ENCODE measurements at regions not wholly inside any gene's neighbourhood (a gene's known extent, or its start where the extent isn't known, plus 50 kb on each side); places are given as distances from the start of the nearest gene placed in this dataset.
A peak's percentile ranks its signal among the peaks of the same experiment; 100 is the strongest.

DNA sequence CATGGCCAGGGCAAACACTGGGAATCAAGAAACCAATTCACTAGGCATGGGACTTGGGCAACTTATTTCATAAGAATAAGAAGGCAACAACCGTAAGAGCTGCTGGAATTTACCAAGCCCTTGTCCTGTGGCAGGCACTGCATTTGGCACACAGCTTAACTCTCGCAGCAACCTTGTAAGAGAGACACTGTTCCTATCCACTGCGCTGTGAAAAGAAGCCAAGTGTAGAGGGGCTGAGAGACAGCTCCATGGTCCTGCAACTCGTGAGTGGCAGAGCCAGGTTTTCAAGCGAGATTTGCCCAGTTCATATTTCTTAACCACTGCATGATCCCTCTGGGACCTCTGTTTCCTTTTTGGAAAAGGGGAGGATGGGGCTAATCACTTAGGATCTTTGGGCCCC lies 129.3 kb upstream of the STC2 start:
- DNase-seq = no peak

GRCh38 chr5:173456751-173457171 lies 128.5 kb upstream of the STC2 start:
- no peak for DNase-seq

DNA sequence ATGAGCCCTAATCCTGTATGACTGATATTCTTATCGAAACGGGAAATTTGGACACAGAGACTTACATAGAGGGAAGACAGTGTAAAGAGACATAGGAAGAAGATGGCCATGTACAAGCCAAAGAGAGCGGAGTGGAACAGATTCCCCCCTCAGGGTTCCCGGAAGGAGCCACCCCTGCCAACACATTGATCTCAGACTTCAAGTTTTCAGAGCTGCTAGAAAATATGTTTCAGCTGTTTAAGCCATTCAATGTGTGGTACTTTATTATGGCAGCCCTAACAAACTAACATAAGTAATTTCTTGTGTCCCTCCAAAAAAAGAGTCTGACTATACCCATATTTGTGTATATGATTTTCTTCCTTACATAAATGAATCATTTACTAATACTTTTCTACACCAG lies 128.0 kb upstream of the STC2 start:
- no peak for DNase-seq

DNA sequence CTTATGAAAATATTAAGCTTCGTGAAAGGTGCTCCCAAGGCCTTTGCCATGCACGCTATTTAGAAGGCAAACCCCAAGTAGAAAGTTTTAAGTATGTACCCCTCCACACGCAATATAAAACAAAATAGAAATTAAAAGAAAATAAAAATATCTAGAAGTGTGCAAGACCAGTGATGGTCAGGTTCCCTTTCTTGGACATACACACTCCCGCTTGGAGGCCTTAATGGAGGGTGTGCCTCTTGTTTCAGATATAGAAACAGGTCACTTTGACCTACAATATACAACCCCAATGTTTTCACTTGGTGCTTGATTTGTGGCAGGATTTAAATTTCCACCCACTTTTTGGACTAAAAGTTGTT lies 127.4 kb upstream of the STC2 start:
- no peak for DNase-seq

GRCh38 chr5:173454736-173455598 lies 126.8 kb upstream of the STC2 start:
- DNase-seq = no peak

GRCh38 chr5:173454361-173454735 lies 126.1 kb upstream of the STC2 start:
- DNase-seq = no peak

DNA sequence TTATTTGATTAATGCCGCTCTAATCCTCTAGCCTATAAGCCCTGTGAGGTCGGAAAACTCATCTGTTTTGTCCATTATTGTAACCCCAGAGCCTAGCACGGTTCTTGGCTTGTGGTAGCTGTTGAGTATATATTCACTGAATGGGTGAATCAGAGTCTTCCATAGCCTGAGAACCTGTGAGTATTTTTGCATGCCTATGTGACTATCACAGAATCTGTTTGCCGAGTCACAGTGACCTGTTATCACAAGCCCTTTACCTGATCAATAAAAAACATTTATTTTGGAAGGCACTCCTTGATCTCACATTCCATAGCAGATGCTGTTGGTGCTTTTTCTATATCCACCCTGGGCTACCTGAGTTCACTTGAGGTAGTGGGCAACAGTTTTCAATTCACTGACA lies 125.0 kb upstream of the STC2 start:
- no peak for DNase-seq

DNA sequence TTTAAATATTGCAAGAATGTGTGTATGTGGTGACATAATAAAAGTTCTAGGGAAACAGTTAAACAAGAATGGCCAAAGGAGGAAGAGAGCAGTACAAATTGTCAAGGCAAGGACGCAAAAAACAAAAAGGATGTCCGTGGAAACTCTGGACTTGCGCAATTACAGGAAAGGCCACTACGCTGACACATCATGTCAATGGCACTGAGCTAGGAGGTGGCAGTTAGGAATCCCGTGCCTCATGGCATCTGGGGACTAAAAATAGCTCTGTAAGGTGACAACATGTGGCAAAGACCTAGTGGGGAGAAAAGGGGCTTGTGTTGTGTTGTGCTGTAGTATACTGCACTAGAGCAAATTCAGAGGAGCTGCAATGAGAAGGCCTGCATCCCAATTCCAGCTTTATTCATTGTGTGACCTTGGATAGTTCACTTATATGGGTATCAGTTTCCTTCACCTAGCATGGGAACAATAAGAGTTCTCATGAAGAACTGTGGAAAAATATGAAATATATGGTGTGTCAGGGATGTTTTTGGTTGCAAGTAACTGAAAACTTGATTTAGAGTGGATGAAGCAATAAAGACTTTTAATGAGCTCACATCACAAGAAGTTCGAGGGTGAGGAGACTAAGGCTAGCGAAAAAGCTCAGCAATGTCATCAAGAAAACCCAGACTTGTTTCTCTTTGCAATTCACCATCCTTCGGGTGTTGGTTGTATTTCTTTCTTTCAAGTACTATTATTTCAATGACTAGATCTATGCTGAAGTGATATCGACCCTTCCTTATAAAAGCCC lies 124.1 kb upstream of the STC2 start:
- no peak for DNase-seq

DNA sequence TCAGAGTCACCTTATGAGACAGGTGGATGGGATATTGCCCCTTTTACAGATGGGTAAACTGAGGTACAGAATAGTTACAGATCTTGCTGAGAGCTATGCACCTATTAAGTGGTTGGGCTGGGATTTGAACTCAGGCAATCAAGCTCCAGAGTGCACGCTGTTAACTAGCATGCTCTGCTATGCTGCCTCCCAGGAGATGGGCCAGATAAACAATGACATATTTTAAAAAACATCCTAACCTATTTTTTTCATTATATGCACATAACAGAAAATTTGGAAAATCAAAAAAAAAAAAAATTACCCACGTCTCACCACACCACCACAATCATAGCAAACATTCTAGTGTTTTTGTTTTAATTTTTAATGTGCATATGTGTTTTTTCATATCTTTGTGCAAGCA lies 123.4 kb upstream of the STC2 start:
- DNase-seq = no peak

DNA sequence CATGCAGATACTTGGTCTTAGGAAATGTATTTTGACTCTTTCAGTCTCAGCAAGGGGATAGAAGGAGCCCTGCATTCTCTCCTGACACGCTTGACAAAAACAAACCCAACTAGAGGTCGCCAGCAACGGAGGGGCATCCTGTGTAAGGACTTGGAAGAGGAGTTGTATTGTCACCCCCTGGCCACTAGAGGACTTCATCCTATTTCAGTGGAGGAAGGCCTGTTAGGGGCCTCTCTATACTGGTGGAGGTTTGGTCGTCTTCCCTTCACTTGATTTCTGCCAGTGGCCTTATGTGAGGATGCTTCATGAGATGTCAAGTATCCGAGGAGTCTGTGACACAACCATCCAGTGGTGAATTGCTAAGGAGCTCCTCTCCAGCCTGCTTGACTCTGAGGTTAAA lies 122.8 kb upstream of the STC2 start:
- no peak for DNase-seq

GRCh38 chr5:173450188-173450587 lies 122.0 kb upstream of the STC2 start:
- no peak for DNase-seq

- DNase-seq = no peak
Measured at GRCh38 chr5:173448856-173449255, 120.6 kb upstream of the STC2 start.

GRCh38 chr5:173443971-173444370 lies 115.8 kb upstream of the STC2 start:
- DNase-seq = no peak

DNA sequence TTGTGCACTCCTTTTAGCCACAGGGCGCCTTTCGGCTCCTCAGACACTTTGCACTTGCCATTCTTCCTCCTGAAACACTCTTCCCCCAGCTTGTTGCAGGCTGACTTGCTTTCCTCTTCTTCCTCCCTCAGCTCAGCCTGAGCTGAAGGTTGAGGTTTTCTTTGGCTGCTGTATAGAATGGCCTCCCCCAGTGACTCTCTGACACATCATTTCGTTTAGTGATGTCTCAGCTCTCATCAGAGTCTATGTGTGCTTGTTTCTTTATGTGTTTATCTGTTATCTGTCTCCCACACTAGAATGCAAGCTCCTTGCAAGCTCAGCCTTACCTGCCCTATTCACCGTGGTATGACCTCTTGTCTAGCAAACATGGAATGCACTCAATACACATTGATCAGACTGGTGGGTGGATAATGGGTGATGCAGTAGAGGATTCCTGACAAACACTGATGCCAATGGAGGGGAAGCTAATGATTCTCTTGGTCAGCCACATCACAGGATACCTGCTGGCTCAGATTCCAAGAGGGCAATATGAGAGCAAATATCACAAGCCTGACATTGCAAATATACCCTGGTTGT lies 112.9 kb upstream of the STC2 start:
- DNase-seq = no peak

DNA sequence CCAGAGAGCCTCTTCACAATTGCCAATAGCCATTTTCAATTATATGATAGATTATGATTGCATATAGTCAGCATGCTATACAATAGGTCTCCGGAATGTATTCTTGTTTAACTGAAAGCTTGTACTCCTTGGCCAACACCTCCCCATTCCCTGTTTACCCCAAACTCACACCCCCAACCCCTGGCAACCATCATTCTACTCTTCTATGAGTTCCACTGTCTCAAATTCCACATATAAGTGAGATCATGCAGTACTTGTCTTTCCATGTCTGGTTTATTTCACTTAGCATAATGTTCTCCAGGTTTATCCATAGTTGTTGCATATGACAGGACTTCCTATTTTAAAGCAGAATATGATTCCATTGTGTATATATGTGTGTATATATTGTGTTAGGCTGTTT lies 110.7 kb upstream of the STC2 start:
- no peak for DNase-seq

DNA sequence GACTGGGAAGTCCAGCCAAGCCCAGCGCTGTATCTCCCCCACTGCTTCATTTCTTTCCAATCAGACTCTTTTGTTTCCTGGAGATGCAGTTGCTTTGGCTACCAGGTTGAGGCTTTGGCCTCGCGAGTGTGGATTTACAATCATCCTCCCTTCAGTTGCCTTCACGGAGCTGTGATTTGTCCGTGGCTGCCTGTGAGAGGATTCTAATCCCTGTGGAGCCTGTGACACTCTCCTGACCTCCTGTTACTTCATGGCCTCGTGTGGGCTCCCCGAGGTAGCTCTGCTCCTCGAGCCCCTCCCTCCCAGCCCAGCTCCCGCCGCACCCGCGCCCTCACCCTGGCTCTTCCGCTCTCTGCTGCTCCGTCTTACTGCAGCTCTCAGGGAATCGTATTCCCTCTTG lies 107.2 kb upstream of the STC2 start:
- no peak for DNase-seq

- DNase-seq = no peak
Measured at GRCh38 chr5:173434270-173434669, 106.1 kb upstream of the STC2 start.

DNA sequence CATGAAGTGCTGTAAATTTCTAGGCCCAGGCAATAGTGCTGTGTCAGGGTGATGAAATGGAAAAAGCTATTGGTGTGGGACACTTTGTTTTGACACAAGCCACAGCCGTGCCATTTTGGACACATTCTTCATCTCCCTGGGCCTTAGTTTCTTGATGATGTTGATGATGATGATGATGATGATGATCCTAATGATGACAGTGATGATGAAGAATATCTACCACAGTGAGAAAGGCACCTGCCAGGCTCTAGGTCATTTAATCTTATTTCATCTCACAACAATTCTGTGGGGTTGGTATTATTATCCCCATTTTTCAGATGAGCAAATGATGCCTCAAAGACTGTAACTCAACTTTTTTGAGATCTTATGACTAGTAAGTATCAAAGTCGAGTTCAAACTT lies 102.2 kb upstream of the STC2 start:
- DNase-seq = no peak

GRCh38 chr5:173429489-173430150 lies 101.4 kb upstream of the STC2 start:
- DNase-seq = no peak

DNA sequence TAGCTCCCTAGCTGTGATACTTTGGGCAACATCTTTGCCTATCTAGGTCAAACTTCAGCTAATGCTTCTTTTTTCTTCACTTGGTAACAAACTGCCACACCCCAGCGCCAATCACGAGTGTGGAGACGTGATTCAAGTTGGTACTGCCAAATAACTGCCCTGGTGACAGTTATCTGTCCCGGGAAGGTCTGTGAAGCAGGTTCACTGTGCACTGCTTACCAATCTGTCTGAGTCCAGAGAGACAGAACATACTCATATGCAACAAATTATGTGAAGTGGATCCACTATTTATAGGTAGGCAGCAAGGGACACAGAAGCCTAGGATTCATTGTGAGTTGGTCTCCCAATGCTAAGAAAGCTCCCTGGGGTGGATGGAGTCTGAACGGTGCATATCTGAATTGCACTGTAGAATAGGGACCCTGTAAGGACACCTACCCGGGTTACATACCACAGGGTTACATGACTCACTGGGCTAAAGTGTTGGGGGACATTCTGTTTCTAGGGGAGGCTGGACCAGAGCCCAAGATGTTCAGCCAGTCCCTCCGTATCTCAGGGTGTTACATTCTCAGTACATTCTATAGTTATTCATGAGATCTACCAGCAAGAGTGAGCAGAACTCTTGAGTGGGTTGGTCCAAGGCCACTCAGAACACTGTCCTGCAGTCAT lies 95.4 kb upstream of the STC2 start:
- DNase-seq = no peak

DNA sequence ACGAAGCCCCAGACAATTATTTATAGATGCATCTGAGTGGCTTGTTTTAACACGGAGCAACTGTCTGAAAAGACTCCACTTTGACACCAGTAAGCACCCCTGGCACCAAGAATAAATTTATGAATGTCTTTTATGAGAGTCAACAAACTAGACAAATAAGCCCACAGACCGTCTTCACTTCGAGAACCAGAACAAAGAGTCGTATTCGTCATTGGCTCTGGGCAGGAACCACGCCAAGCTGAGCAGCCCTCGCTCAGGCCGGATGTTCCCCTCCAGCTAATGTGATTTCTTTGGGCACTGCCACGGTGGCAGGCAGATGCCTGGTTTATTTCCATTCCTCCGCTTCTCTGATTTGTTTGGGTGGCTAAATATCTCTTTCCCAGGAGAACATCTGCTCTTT lies 91.9 kb upstream of the STC2 start:
- DNase-seq = peak; percentile 15

- DNase-seq = no peak
Measured at GRCh38 chr5:173413471-173413982, 85.3 kb upstream of the STC2 start.

- no peak for DNase-seq
Measured at GRCh38 chr5:173412566-173412965, 84.4 kb upstream of the STC2 start.
